Stomach smooth muscle (tissue), 2 donors: ENCODE measurements at regions not wholly inside any gene's neighbourhood (a gene's known extent, or its start where the extent isn't known, plus 50 kb on each side); places are given as distances from the start of the nearest gene placed in this dataset.

ENCODE experiments used
- H3K27ac ChIP-seq: one replicate; pipeline ENCODE4 v1.7.0; 2013; ENCODE audit warnings: mild to moderate bottlenecking, low read length, inconsistent platforms
- H3K27me3 ChIP-seq, 2 donors: one replicate each; pipeline ENCODE4 v1.7.0; 2013; ENCODE audit warnings: low read length in 2 of 2; ENCODE audit not compliant: insufficient read depth in 2 of 2, control insufficient read depth in 1 of 2
- H3K36me3 ChIP-seq, 2 donors: one replicate each; pipeline ENCODE4 v1.7.0; 2013; ENCODE audit warnings: low read length in 2 of 2; ENCODE audit not compliant: control insufficient read depth in 2 of 2, insufficient read depth in 2 of 2
- H3K4me1 ChIP-seq: one replicate; pipeline ENCODE4 v1.7.0; 2013; ENCODE audit warnings: low read length; ENCODE audit not compliant: control insufficient read depth, insufficient read depth
- H3K4me3 ChIP-seq, 2 donors: one replicate each; pipeline ENCODE4 v1.7.0; 2013; ENCODE audit warnings: low read length in 2 of 2
- H3K9ac ChIP-seq, 2 donors: one replicate each; pipeline ENCODE4 v1.7.0; 2013; ENCODE audit warnings: low read length in 2 of 2, mild to moderate bottlenecking in 1 of 2
- H3K9me3 ChIP-seq, 2 donors: one replicate each; pipeline ENCODE4 v1.7.0; 2013; ENCODE audit warnings: low read length in 2 of 2; ENCODE audit not compliant: control insufficient read depth in 2 of 2
- donor health status: healthy.
- donor health status: Pancreatic carcinoma.

DNA sequence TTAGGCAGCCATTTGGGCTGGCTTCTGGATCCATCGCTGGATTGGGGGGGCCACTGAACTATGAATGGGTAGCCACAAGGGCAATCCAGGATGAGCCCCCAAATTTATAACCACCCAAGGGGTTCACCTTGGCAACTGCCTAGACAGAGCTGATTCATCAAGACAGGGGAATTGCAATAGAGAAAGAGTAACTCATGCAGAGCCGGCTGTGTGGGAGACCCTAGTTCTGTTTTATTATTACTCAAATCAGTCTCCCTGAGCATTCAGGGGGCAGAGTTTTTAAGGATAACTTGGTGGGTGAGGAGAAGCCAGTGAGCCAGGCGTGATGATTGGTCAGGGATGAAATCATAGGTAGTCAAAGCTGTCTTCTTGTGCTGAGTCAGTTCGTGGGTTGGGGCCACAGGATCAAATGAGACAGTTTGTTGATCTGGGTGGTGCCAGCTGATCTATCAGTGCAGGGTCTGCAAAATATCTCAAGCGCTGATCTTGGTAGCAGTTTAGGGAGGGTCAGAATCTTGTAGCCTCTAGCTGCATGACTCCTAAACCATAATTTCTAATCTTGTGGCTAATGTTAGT is 57.9 kb downstream of the DNAJB9 start:
- no peaks in the 10 kb centered on the region for H3K9me3 ChIP-seq
- H3K4me1 ChIP-seq: no peaks in the 10 kb centered on the region
- no peak overlapping the region for H3K9ac ChIP-seq

DNA sequence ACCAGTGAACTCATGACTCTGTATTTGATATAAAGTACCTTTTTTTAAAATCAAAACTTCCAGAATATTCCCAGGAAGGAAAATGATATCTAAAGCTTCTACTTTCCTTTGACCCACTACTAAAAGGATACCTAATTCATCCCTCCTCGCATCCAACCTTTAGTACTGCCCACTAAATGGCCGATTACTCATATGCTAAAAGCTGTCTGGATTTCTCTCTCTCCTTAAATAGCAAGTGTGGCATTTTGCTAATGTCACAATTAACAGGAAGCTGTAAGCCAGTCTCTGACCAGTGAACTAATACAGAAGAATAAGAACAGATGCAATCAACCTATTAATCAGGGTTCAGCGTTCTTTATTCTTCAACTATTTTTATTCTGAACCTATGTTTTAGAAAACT is 59.0 kb downstream of the DNAJB9 start:
- Histone ChIP-seq H3K9ac (no peak overlapping the region), H3K27ac (no peak overlapping the region)

More for the DNA sequence above, 57.9 kb downstream of the DNAJB9 start:
- Histone ChIP-seq H3K4me3 (no peak overlapping the region), H3K27me3 (no peaks in the 10 kb centered on the region), H3K27ac (no peak overlapping the region), H3K36me3 (no peaks in the 10 kb centered on the region)

DNA sequence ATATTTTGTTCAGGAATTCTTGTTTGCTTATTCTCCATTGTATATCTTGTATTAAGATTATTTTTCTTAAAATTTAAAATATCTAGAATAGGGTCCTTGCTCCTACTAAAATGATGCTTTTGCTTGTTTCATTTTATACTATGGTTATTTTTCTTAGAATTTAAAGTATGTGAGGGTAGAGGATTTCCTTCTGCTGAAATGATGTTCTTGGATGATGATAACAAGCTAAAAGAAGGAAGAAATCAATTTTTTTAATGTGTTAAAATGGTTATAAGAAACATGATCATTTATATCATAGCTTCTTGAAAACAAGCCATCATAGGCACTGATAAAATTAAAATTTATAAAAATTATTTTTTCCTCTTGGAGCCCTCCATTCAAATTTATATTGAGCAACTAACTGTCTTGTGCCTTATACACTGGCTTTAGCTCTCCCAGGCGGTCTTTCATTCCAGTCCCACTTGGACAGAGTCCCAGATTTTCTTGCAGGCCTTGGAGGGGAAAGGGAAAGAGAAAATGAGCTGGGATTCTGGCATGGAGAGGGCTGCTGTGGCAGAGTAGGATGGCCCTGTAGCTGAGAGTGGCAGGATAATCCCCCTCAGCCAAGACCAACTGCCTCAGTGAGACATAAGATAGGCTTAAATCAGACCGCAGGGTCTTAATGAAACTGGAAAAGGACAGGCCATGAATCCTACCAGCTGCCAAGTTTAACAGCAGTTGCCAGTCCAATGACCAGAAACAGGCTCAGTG is 60.2 kb downstream of the DNAJB9 start:
- Histone ChIP-seq H3K27ac (no peak overlapping the region), H3K4me1 (no peaks in the 10 kb centered on the region), H3K9me3 (no peaks in the 10 kb centered on the region), H3K9ac (no peak overlapping the region), H3K27me3 (no peaks in the 10 kb centered on the region), H3K4me3 (no peak overlapping the region), H3K36me3 (no peaks in the 10 kb centered on the region)

More for the DNA sequence above, 59.0 kb downstream of the DNAJB9 start:
- Histone ChIP-seq H3K4me1 (no peaks in the 10 kb centered on the region), H3K36me3 (no peaks in the 10 kb centered on the region), H3K4me3 (no peak overlapping the region), H3K9me3 (no peaks in the 10 kb centered on the region), H3K27me3 (no peaks in the 10 kb centered on the region)

DNA sequence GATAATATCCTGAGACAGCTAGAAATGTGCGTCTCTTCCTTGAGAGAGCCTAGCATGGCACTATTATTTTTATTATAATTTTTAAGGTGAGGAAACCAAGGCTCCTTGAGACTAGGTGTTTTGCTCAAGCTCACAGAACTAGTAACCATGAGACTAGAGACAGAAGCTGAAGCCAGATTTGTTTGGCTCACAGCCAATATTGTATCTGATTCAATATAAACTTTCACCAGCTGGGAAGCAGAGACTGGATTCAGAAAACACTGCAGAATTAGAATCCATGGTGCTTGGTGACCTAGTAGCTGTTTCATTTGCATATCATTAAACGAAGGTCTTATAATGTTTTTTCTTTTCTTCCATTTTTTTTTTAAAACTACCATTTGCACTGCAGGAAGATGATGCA is 64.4 kb downstream of the DNAJB9 start:
- Histone ChIP-seq H3K27me3 (no peaks in the 10 kb centered on the region), H3K9ac (no peak overlapping the region), H3K27ac (no peak overlapping the region), H3K4me1 (no peaks in the 10 kb centered on the region), H3K9me3 (no peaks in the 10 kb centered on the region), H3K4me3 (no peak overlapping the region), H3K36me3 (no peaks in the 10 kb centered on the region)

DNA sequence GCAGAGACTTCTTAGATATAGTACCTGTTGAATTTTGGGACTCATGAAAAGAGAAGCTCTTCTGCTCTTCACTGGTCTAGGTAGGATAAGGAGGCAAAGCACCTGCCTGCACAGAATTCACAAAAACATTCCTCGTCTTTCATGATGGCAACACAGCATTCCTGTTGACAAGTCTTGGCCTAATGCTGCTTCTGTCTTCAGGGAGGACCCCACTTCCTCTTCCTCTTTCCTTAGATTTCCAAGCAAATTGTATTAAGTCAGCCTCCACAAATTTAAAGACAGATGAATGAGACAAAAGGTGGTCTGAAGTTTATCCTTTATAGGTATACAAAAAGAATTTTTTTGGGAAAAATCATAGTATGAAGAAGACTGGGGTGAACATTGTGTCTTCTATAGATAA is 64.9 kb downstream of the DNAJB9 start:
- no peak overlapping the region for H3K27ac ChIP-seq
- H3K4me3 ChIP-seq: no peak overlapping the region
- no peaks in the 10 kb centered on the region for H3K27me3 ChIP-seq
- no peaks in the 10 kb centered on the region for H3K4me1 ChIP-seq
- H3K36me3 ChIP-seq: no peaks in the 10 kb centered on the region
- H3K9ac ChIP-seq: no peak overlapping the region
- no peaks in the 10 kb centered on the region for H3K9me3 ChIP-seq

DNA sequence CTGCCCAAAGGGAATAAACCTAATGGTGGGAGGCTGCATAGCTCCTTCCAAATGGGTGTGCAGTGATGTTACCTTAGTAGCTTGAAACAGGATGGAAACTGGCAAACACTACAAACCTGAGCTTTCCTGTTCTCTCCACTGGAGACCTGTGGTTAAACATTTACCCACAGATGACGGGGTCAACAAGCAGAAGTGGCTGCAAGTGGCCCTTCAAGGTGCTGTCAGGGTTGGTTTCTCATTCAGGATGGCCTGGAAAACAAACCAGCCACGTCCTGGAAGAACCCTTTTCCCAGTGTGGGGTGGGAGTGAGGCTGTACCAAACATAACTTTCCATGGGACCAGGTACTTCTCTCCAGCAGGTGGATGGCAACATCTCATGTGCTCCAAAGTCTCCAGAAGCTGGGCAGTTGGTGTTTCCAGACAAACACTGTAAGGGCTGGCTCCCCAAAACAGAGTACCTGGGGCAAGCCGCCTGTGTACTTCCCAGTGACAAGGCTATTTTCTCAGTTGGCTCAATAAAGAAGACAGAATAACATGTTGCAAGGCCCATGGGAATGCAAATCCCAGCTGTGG is 67.5 kb downstream of the DNAJB9 start:
- Histone ChIP-seq H3K4me1 (no peaks in the 10 kb centered on the region), H3K27me3 (no peaks in the 10 kb centered on the region), H3K9ac (no peak overlapping the region), H3K36me3 (no peaks in the 10 kb centered on the region), H3K9me3 (no peaks in the 10 kb centered on the region), H3K4me3 (no peak overlapping the region), H3K27ac (no peak overlapping the region)

DNA sequence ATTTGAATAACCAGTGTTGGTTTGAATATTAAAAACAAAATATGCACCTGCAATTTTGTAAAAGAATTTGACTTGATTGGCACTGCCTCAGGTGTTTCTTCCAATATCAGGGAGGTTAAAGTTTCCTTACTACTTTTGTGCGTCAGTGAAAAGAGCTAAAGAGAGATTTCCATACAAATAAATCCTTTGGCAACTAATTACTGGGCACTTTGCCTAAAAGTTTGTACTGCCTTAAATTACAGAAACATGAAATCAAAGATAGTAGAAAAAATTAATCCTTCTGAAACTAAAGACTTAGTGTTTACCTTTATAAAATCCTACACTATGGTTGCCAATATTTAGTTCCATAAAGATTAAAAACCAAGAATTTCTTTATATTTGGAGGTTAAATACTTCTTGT is 72.5 kb downstream of the DNAJB9 start:
- Histone ChIP-seq H3K27me3 (no peaks in the 10 kb centered on the region), H3K27ac (no peak overlapping the region), H3K36me3 (no peaks in the 10 kb centered on the region), H3K9ac (no peak overlapping the region), H3K9me3 (no peaks in the 10 kb centered on the region), H3K4me3 (no peak overlapping the region), H3K4me1 (no peaks in the 10 kb centered on the region)

DNA sequence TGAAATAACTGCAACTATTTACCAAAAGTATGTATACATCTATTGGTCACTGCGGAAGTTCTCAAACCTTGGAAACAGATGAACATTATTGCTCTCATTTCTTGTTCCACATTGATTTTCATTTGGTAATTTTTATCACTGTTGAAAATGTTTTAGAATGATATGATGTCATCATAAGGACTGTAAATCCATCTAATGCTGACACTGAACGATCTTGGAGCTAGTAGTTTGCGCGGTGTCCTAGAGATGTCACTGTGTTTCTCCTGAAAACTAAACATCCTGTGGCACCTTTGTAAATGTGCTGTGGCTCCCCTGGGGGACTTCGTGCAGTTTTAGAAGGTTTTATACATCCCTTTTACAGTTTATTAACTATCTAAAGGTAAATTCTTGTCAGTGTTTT is 73.5 kb downstream of the DNAJB9 start:
- Histone ChIP-seq H3K4me3 (no peak overlapping the region), H3K4me1 (no peaks in the 10 kb centered on the region), H3K9ac (no peak overlapping the region), H3K36me3 (no peaks in the 10 kb centered on the region), H3K9me3 (no peaks in the 10 kb centered on the region), H3K27me3 (no peaks in the 10 kb centered on the region), H3K27ac (no peak overlapping the region)

DNA sequence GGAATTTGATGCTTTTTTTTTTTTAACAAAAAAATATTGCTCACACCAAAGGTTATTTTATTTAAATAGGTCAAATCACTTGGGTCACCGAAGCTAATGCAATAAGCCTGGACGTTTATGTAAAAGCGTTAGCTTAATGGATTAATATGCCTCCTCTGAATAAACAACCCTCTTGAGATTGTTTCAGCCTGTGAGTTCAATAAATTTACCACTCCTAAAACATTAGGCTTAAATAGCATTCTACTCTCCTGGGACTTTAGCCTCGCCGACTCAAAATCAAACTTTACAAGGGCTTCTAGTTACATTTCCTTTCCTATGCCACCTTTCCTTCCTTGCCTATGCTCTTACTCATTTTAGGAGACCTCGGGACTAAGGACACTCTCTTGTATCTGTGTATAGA is 79.3 kb downstream of the DNAJB9 start:
- Histone ChIP-seq H3K4me3 (no peak overlapping the region), H3K4me1 (no peaks in the 10 kb centered on the region), H3K36me3 (no peaks in the 10 kb centered on the region), H3K9me3 (no peaks in the 10 kb centered on the region), H3K27ac (no peak overlapping the region), H3K27me3 (no peaks in the 10 kb centered on the region), H3K9ac (no peak overlapping the region)

DNA sequence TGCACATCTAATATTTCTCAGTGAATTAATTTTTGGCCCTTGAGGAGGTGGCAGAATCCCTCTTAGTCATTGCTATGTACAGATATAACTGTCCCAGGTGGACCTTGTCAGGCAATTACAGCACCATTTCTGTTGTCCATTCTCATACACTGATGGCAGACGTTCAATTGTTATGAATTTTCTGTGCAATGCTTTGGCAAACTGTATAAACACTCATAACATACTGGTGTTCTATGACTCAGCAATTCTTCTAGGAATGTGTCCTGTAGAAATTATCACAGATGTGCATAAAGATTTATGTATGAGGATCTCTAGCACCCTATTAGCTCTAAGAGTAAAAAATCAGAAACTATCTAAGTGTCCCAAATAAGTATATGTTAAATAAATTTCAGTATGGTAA is 80.8 kb downstream of the DNAJB9 start:
- no peaks in the 10 kb centered on the region for H3K4me1 ChIP-seq
- no peaks in the 10 kb centered on the region for H3K27me3 ChIP-seq
- no peak overlapping the region for H3K4me3 ChIP-seq
- no peaks in the 10 kb centered on the region for H3K36me3 ChIP-seq
- H3K27ac ChIP-seq: no peak overlapping the region
- no peak overlapping the region for H3K9ac ChIP-seq
- no peaks in the 10 kb centered on the region for H3K9me3 ChIP-seq

DNA sequence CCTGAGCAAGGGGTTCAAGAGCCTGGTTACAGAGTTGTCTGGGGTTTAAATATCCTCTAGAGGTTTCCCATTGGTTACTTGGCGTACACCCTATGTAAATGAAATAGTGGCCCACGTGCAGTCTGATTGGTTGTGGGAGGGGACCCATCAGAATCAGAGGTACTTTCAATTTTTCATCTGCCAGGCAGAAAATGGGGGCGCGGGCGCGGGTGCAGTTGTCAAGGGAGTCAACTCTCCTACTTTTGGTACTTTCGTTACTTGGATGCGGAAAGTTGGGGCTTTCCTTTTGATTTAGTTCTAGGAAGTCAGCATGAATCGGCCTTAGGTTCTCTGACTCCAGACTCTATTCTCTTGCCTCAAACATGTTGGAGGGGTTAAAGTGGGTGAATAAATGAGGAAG is 83.2 kb downstream of the DNAJB9 start:
- Histone ChIP-seq H3K27me3 (no peaks in the 10 kb centered on the region), H3K9ac (no peak overlapping the region), H3K36me3 (no peaks in the 10 kb centered on the region), H3K4me1 (no peaks in the 10 kb centered on the region), H3K27ac (no peak overlapping the region), H3K4me3 (no peak overlapping the region), H3K9me3 (no peaks in the 10 kb centered on the region)
